ENCODE measurements at regions not wholly inside any gene's neighbourhood (a gene's known extent, or its start where the extent isn't known, plus 50 kb on each side); places are given as distances from the start of the nearest gene placed in this dataset.

DNA sequence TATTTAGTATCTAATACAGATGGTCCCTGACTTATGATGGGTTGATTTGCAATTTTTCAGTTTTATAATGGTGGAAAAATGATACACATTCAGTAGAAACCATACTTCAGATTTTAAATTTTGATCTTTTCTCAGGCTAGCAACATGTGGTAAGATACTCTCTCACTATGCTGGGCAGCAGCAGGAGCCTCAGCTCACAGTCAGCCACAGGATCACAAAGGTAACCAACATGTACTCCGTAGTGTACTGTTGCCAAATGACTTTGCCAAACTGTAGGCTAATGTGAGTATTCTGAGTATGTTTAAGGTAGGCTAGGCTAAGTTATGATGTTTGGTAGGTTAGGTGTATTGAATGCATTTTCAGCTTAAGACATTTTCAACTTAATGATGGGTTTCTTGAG, 498.6 kb upstream of the DPPA4 start:
- no peak overlapping the region for H3K4me3 ChIP-seq
- no peaks in the 10 kb centered on the region for H3K27me3 ChIP-seq
- H3K27ac ChIP-seq = no peak overlapping the region
- no peaks in the 10 kb centered on the region for H3K9me3 ChIP-seq
- no peaks in the 10 kb centered on the region for H3K36me3 ChIP-seq
- DNase-seq = no peak
- no peak for TF ChIP-seq POLR2A (IDR thresholded peaks at IDR 0.05)
- no peak for TF ChIP-seq CTCF (IDR thresholded peaks at IDR 0.05)
- H3K4me1 ChIP-seq = no peaks in the 10 kb centered on the region
- intact Hi-C loops (cut with DNase I; ENCODE audit: low total_unique reads) = no loop called here

DNA sequence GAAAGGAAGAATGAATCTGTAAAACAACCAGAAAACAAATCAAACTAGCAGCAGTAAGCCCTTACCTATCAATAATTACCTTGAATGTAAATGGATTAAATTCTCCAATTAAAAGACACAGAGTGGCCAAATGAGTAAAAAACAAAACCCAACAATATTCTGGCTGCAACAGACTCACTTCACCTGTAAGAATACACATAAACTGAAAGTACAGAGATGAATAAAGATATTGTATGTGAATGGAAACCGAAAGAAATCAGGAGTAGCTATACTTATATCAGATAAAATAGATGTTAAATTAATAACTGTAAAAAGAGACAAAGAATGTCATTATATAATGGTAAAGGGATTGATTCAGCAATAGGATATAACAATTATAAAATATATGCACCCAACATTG, 514.5 kb upstream of the DPPA4 start:
- Histone ChIP-seq H3K27me3 (no peaks in the 10 kb centered on the region), H3K27ac (no peak overlapping the region), H3K9me3 (no peaks in the 10 kb centered on the region), H3K4me1 (no peaks in the 10 kb centered on the region), H3K4me3 (no peak overlapping the region), H3K36me3 (no peaks in the 10 kb centered on the region)
- intact Hi-C loops (cut with DNase I; ENCODE audit: low total_unique reads) = no loop called here
- DNase-seq = no peak
- TF ChIP-seq CTCF (IDR thresholded peaks at IDR 0.05) (no peak), POLR2A (IDR thresholded peaks at IDR 0.05) (no peak)

DNA sequence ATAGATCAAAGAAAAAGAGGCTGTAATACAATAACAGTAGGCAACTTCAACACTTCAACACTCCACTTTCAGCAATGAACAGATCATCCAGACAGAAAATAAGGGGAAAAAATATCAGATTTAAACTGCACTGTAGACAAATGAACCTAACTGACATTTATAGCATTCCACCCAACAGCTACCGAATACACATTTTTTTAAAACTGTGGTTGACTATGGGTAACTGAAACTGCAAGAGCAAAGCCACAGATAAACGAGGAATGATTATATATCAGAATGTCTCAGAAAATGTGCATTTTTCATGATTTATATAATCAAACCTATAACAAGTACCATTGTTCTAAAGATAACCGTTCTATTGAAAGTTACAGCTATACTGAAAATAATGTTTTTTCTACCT, 514.9 kb upstream of the DPPA4 start:
- intact Hi-C loops (cut with DNase I; ENCODE audit: low total_unique reads) = no loop called here
- no peak for TF ChIP-seq POLR2A (IDR thresholded peaks at IDR 0.05)
- TF ChIP-seq CTCF (IDR thresholded peaks at IDR 0.05) = no peak
- H3K9me3 ChIP-seq = no peaks in the 10 kb centered on the region

DNA sequence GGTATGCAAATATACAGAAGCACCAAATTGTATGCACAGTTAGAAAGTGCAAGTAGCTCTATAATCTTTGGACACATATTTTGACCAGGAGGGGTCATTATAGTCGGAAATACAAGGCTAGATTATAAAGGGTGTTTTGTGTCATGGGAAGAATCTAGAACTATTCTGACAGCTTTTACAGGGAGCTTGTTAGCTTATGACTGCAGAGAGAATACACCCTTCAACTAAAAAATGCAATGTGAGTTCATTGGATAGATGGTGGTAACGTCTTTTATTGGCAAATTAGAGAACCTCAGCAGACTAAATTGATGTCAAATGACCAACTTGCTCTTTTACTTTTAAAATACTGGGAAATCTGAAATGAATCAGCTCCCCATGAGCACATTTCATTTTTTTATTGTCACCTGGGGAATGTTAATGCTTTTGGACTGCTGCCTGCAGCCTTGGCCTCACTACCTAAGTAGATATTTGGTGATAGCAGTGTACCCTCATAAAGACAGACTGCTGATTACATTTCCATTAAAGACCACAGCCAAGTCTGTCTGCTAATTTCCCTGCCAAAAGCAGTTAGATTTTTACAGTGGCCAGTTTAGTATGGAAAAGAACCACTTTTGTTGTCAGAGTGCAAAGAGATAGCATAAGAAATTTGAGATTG, 515.9 kb upstream of the DPPA4 start:
- no peak for TF ChIP-seq POLR2A (IDR thresholded peaks at IDR 0.05)
- no peak for TF ChIP-seq CTCF (IDR thresholded peaks at IDR 0.05)
- no peaks in the 10 kb centered on the region for H3K36me3 ChIP-seq
- H3K4me3 ChIP-seq = no peak overlapping the region
- DNase-seq = no peak
- no peaks in the 10 kb centered on the region for H3K9me3 ChIP-seq
- H3K27me3 ChIP-seq = no peaks in the 10 kb centered on the region
- H3K4me1 ChIP-seq = no peaks in the 10 kb centered on the region
- no peak overlapping the region for H3K27ac ChIP-seq
- intact Hi-C loops (cut with DNase I; ENCODE audit: low total_unique reads) = no loop called here

More for the DNA sequence above, 514.9 kb upstream of the DPPA4 start:
- Histone ChIP-seq H3K27ac (no peak overlapping the region), H3K27me3 (no peaks in the 10 kb centered on the region), H3K4me3 (no peak overlapping the region), H3K36me3 (no peaks in the 10 kb centered on the region), H3K4me1 (no peaks in the 10 kb centered on the region)
- DNase-seq = no peak

- TF ChIP-seq POLR2A (IDR thresholded peaks at IDR 0.05) = no peak
- no peaks in the 10 kb centered on the region for H3K4me1 ChIP-seq
- H3K27ac ChIP-seq = no peak overlapping the region
- H3K27me3 ChIP-seq = no peaks in the 10 kb centered on the region
- no peaks in the 10 kb centered on the region for H3K9me3 ChIP-seq
- no peak for DNase-seq
- H3K36me3 ChIP-seq = no peaks in the 10 kb centered on the region
- no peak overlapping the region for H3K4me3 ChIP-seq
- intact Hi-C loops (cut with DNase I; ENCODE audit: low total_unique reads) = no loop called here
Observed at GRCh38 chr3:109863701-109864100, 526.4 kb upstream of the DPPA4 start.

GRCh38 chr3:109864452-109864851, 527.1 kb upstream of the DPPA4 start:
- Histone ChIP-seq H3K27me3 (no peaks in the 10 kb centered on the region), H3K4me1 (no peaks in the 10 kb centered on the region), H3K27ac (no peak overlapping the region), H3K4me3 (no peak overlapping the region), H3K9me3 (no peaks in the 10 kb centered on the region), H3K36me3 (no peaks in the 10 kb centered on the region)
- intact Hi-C loops (cut with DNase I; ENCODE audit: low total_unique reads) = no loop called here
- DNase-seq = no peak
- no peak for TF ChIP-seq POLR2A (IDR thresholded peaks at IDR 0.05)
- no peak for TF ChIP-seq CTCF (IDR thresholded peaks at IDR 0.05)

All from uterus (tissue), 3 donors.